ENCODE measurements at regions not wholly inside any gene's neighbourhood (a gene's known extent, or its start where the extent isn't known, plus 50 kb on each side); places are given as distances from the start of the nearest gene placed in this dataset.

DNA sequence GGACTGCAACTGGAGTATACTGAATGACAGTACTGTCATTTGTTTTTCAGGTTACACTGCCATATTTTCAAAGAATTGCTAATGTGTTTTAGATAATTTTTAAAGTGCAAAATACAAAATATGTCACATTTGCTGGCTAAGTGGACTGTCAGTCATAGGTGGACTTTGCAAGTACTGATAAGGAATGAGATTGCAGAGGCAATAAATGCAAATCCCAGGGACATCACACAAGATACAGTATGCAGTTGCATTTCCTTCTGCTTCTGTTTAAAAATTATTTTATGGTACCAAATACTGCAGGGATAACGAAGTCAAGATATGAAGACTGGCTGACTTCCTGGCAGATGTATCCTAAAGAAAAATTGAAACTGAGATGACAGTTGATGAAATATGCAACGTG is 237.6 kb upstream of the MAGI2 start:
- H3K4me1 ChIP-seq: no peaks in the 10 kb centered on the region
- TF ChIP-seq POLR2A (IDR thresholded peaks at IDR 0.05): no peak
- TF ChIP-seq, protein P1, sequence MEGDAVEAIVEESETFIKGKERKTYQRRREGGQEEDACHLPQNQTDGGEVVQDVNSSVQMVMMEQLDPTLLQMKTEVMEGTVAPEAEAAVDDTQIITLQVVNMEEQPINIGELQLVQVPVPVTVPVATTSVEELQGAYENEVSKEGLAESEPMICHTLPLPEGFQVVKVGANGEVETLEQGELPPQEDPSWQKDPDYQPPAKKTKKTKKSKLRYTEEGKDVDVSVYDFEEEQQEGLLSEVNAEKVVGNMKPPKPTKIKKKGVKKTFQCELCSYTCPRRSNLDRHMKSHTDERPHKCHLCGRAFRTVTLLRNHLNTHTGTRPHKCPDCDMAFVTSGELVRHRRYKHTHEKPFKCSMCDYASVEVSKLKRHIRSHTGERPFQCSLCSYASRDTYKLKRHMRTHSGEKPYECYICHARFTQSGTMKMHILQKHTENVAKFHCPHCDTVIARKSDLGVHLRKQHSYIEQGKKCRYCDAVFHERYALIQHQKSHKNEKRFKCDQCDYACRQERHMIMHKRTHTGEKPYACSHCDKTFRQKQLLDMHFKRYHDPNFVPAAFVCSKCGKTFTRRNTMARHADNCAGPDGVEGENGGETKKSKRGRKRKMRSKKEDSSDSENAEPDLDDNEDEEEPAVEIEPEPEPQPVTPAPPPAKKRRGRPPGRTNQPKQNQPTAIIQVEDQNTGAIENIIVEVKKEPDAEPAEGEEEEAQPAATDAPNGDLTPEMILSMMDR (IDR thresholded peaks at IDR 0.05): no peak
- no peaks in the 10 kb centered on the region for H3K9me3 ChIP-seq
- no peaks in the 10 kb centered on the region for H3K27me3 ChIP-seq
- H3K27ac ChIP-seq: no peak overlapping the region
- H3K36me3 ChIP-seq: no peaks in the 10 kb centered on the region
- intact Hi-C loops (cut with DNase I; ENCODE audit: low total_unique reads): no loop called here
- no peak for DNase-seq
- no peak overlapping the region for H3K4me3 ChIP-seq

DNA sequence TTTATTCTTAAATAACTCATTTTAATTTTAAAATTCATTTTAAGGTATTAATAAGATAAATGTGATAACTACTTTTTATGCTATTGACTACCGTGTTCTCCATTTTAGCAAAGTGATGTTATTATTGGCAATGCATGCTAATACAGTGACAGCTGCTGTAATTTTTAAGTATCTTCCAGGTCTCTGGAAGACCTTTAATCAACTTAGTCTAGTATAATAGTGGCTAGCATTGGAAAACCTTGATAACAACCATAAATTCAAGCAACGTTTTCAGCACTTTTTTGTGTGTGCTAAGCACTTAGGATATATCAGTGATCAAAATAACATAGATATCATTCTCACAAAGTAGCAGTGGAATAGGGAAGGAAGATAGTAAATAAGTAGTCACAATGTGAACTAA is 230.9 kb upstream of the MAGI2 start:
- Histone ChIP-seq H3K4me3 (no peak overlapping the region), H3K9me3 (no peaks in the 10 kb centered on the region), H3K4me1 (no peaks in the 10 kb centered on the region), H3K36me3 (no peaks in the 10 kb centered on the region), H3K27ac (no peak overlapping the region), H3K27me3 (no peaks in the 10 kb centered on the region)
- no peak for TF ChIP-seq POLR2A (IDR thresholded peaks at IDR 0.05)
- TF ChIP-seq, protein P1 (IDR thresholded peaks at IDR 0.05): no peak
- no peak for DNase-seq
- intact Hi-C loops (cut with DNase I; ENCODE audit: low total_unique reads): no loop called here

DNA sequence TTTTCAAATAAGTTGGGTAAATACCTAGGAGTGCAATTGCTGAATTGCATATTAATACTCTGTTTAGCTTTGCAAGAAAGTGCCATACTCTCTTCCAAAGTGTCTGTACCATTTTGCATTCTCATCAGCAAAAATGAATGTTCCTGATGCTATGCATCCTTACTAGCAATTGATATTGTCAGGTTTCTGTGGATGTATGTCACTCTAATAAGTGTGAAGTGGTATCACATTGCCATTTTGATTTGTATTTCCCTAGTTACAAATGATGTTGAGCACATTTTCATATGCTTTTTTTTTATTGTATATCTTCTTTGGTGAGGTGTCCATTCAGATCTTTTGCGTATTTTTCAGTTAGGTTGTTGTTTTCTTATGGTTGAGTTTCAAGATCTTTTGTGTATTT is 230.4 kb upstream of the MAGI2 start:
- no peaks in the 10 kb centered on the region for H3K36me3 ChIP-seq
- no peaks in the 10 kb centered on the region for H3K27me3 ChIP-seq
- no peak for DNase-seq
- H3K4me3 ChIP-seq: no peak overlapping the region
- intact Hi-C loops (cut with DNase I; ENCODE audit: low total_unique reads): no loop called here
- H3K4me1 ChIP-seq: no peaks in the 10 kb centered on the region
- H3K9me3 ChIP-seq: no peaks in the 10 kb centered on the region
- TF ChIP-seq POLR2A (IDR thresholded peaks at IDR 0.05): no peak
- TF ChIP-seq, protein P1 (IDR thresholded peaks at IDR 0.05): no peak
- H3K27ac ChIP-seq: no peak overlapping the region

DNA sequence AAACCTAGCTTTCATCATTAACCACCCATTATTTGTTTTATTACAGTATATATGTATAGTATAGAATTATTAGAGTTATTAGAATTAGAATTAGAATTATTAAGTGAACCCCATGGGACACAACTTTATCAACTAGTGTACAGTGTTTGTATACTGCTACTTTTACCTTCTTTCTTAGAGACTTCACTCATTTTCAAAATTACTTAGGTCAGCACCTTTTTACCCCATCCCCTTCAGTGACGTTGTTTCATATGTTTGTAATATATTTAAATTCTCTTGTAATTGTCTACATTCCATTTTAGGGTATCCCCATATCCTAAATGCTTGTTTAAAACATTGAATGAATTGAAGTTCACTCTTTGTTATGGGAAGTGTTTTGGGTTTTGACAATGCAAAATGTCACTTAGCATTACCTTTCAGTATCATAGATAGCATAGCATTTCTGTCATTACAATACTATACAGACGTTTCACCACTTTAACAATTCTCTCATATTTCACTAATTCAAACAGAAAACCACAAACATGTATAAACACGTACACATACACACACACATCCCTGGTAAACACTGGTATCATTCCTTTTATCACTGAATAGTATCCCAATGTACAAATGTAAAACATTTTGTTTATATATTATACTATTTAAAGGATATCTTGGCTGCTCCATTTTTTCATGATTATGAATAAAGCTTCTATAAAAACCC is 229.9 kb upstream of the MAGI2 start:
- intact Hi-C loops (cut with DNase I; ENCODE audit: low total_unique reads): no loop called here

DNA sequence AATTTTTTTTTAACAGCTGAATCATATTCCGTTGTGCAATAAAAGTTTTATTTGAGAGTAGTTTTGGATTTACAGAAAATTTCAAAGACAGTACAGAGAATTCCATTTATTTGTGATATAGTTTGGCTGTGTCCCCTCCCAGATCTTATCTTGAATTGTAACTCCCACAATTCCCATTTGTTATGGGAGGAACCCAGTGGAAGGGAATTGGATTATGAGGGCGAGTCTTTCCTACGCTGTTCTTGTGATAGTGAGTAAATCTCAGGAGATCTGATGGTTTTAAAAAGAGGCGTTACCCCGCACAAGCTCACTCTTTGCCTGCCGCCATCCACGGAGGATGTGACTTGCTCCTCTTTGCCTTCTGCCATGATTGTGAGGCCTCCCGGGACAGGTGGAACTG is 228.0 kb upstream of the MAGI2 start:
- no peak for TF ChIP-seq POLR2A (IDR thresholded peaks at IDR 0.05)
- TF ChIP-seq, protein P1 (IDR thresholded peaks at IDR 0.05): no peak
- Histone ChIP-seq H3K4me3 (no peak overlapping the region), H3K9me3 (no peaks in the 10 kb centered on the region), H3K27me3 (no peaks in the 10 kb centered on the region), H3K4me1 (no peaks in the 10 kb centered on the region), H3K36me3 (no peaks in the 10 kb centered on the region), H3K27ac (no peak overlapping the region)
- intact Hi-C loops (cut with DNase I; ENCODE audit: low total_unique reads): no loop called here
- DNase-seq: no peak

More for the DNA sequence above, 229.9 kb upstream of the MAGI2 start:
- H3K27ac ChIP-seq: no peak overlapping the region
- no peak overlapping the region for H3K4me3 ChIP-seq
- H3K36me3 ChIP-seq: no peaks in the 10 kb centered on the region
- H3K4me1 ChIP-seq: no peaks in the 10 kb centered on the region
- H3K9me3 ChIP-seq: no peaks in the 10 kb centered on the region
- TF ChIP-seq POLR2A (IDR thresholded peaks at IDR 0.05): no peak
- TF ChIP-seq, protein P1 (IDR thresholded peaks at IDR 0.05): no peak
- no peaks in the 10 kb centered on the region for H3K27me3 ChIP-seq
- no peak for DNase-seq

Data from uterus (tissue), 3 donors.